GM21360 (cell line): ENCODE measurements at regions not wholly inside any gene's neighbourhood (a gene's known extent, or its start where the extent isn't known, plus 50 kb on each side); places are given as distances from the start of the nearest gene placed in this dataset.

Source experiments
- ATAC-seq: cut with Tn5 transposase; IDR thresholded peaks from one replicate; pipeline ENCODE4 v1.9.1; 2021; ENCODE audit warnings: mild to moderate bottlenecking, moderate library complexity; ENCODE audit not compliant: unreplicated experiment

- ATAC-seq: no peak
These were observed 330.3 kb upstream of the PITX2 start for GRCh38 chr4:110953191-110953590.

- ATAC-seq: no peak
These were observed 331.0 kb upstream of the PITX2 start for GRCh38 chr4:110953898-110954297.

GRCh38 chr4:110955748-110956147 lies 332.9 kb upstream of the PITX2 start:
- no peak for ATAC-seq

- no peak for ATAC-seq
These were observed 336.3 kb upstream of the PITX2 start for GRCh38 chr4:110959041-110959643.

- no peak for ATAC-seq
These were observed 338.2 kb upstream of the PITX2 start for GRCh38 chr4:110961066-110961465.

GRCh38 chr4:110962616-110963015 lies 339.7 kb upstream of the PITX2 start:
- no peak for ATAC-seq

GRCh38 chr4:110963662-110964280 lies 340.9 kb upstream of the PITX2 start:
- ATAC-seq: no peak

- ATAC-seq: no peak
These were observed 345.1 kb upstream of the PITX2 start for GRCh38 chr4:110967936-110968335.

GRCh38 chr4:110970642-110971041 lies 347.8 kb upstream of the PITX2 start:
- ATAC-seq: peak; percentile 91

GRCh38 chr4:110975338-110975737 lies 352.5 kb upstream of the PITX2 start:
- ATAC-seq: no peak

- no peak for ATAC-seq
These were observed 354.7 kb upstream of the PITX2 start for GRCh38 chr4:110977554-110977953.

- no peak for ATAC-seq
These were observed 355.9 kb upstream of the PITX2 start for GRCh38 chr4:110978761-110979160.

- ATAC-seq: no peak
These were observed 359.6 kb upstream of the PITX2 start for GRCh38 chr4:110982486-110982885.

- no peak for ATAC-seq
These were observed 365.8 kb upstream of the PITX2 start for GRCh38 chr4:110988722-110989121.

- no peak for ATAC-seq
These were observed 366.2 kb upstream of the PITX2 start for GRCh38 chr4:110989125-110989524.

- ATAC-seq: no peak
These were observed 371.9 kb upstream of the PITX2 start for GRCh38 chr4:110994781-110995180.

GRCh38 chr4:110998320-110998719 lies 375.4 kb upstream of the PITX2 start:
- no peak for ATAC-seq

GRCh38 chr4:111011458-111011857 lies 388.6 kb upstream of the PITX2 start:
- no peak for ATAC-seq

GRCh38 chr4:111013846-111014245 lies 391.0 kb upstream of the PITX2 start:
- ATAC-seq: no peak

GRCh38 chr4:111014537-111014936 lies 391.7 kb upstream of the PITX2 start:
- ATAC-seq: no peak

GRCh38 chr4:111016416-111016815 lies 393.5 kb upstream of the PITX2 start:
- ATAC-seq: no peak

GRCh38 chr4:111018216-111018615 lies 395.3 kb upstream of the PITX2 start:
- no peak for ATAC-seq

- ATAC-seq: no peak
These were observed 397.6 kb upstream of the PITX2 start for GRCh38 chr4:111020476-111020875.
